HEK293 (cell line): ENCODE measurements at regions not wholly inside any gene's neighbourhood (a gene's known extent, or its start where the extent isn't known, plus 50 kb on each side); places are given as distances from the start of the nearest gene placed in this dataset.

Experiments used
- CTCF ChIA-PET: fragments of 350-600 bp; formaldehyde crosslinking; extraction: SDS; loops from one replicate; lab custom pipeline; 2021; ENCODE audit warnings: antibody characterized with exemption; lab: Yijun Ruan, JAX
- POLR2A ChIA-PET: fragments of 300-600 bp; formaldehyde crosslinking; extraction: SDS; loops from one replicate; lab custom pipeline; 2020; ENCODE audit warnings: antibody characterized with exemption, inconsistent platforms; lab: Yijun Ruan, JAX
- H3K27ac ChIP-seq: fragments of 200-500 bp; sonication (Bioruptor generic); 2 replicates; pipeline ENCODE4 v1.5.1; 2014; ENCODE audit warnings: low read depth, low read length, control low read depth, inconsistent platforms; ENCODE audit errors: extremely low read depth
- H3K36me3 ChIP-seq, 2 experiments: fragments of 200-500 bp in 1 of 2; sonication (Bioruptor generic) in 1 of 2; 1 replicate in 1 of 2; 2 replicates in 1 of 2; pipeline ENCODE4 v1.5.1; 2014 to 2017; ENCODE audit warnings: inconsistent platforms in 2 of 2, low read length in 2 of 2; ENCODE audit not compliant: control insufficient read depth in 2 of 2, insufficient read depth in 1 of 2
- H3K4me1 ChIP-seq: fragments of 200-500 bp; sonication (Bioruptor generic); 2 replicates; pipeline ENCODE4 v1.5.1; 2014; ENCODE audit warnings: mild to moderate bottlenecking, low read length, inconsistent platforms; ENCODE audit not compliant: control insufficient read depth, insufficient read depth
- H3K4me3 ChIP-seq: 2 replicates; pipeline ENCODE4 v1.5.1; 2011; ENCODE audit warnings: low read depth, mild to moderate bottlenecking, control low read depth, low read length, moderate library complexity
- H3K9me3 ChIP-seq: fragments of 200-500 bp; sonication (Bioruptor generic); 2 replicates; pipeline ENCODE4 v1.5.1; 2014; ENCODE audit warnings: low read depth, low read length, inconsistent platforms; ENCODE audit not compliant: control insufficient read depth, insufficient read depth
- HOXD13 ChIP-seq: sonication (generic); formaldehyde crosslinking; IDR thresholded peaks from 2 replicates; pipeline ENCODE4 v1.8.0; 2022; ENCODE audit warnings: missing genetic modification reagents, borderline replicate concordance
- OVOL3 ChIP-seq: fragments of 450-650 bp; formaldehyde crosslinking; IDR thresholded peaks from 2 replicates; pipeline ENCODE4 v1.5.1; 2016; ENCODE audit warnings: missing biosample characterization, missing genetic modification characterization
- SCRT2 ChIP-seq: fragments of 450-650 bp; formaldehyde crosslinking; IDR thresholded peaks from 2 replicates; pipeline ENCODE4 v1.5.1; 2016; ENCODE audit warnings: missing biosample characterization, missing genetic modification characterization
- ZNF114 ChIP-seq: fragments of 450-650 bp; formaldehyde crosslinking; IDR thresholded peaks from 2 replicates; pipeline ENCODE4 v1.5.0; 2017; ENCODE audit warnings: missing biosample characterization, missing genetic modification characterization
- ZNF157 ChIP-seq: fragments of 450-650 bp; formaldehyde crosslinking; IDR thresholded peaks from 2 replicates; pipeline ENCODE4 v1.5.1; 2016; ENCODE audit warnings: missing biosample characterization, missing genetic modification characterization
- ZNF24 ChIP-seq: fragments of 450-650 bp; formaldehyde crosslinking; IDR thresholded peaks from 2 replicates; pipeline ENCODE4 v1.5.1; 2016; ENCODE audit warnings: missing biosample characterization, missing genetic modification characterization
- ZNF280C ChIP-seq: fragments of 450-650 bp; formaldehyde crosslinking; IDR thresholded peaks from 2 replicates; pipeline ENCODE4 v1.5.1; 2016; ENCODE audit warnings: missing biosample characterization, missing genetic modification characterization
- ZNF423 ChIP-seq: fragments of 450-650 bp; formaldehyde crosslinking; IDR thresholded peaks from 2 replicates; pipeline ENCODE4 v1.5.1; 2016; ENCODE audit warnings: missing biosample characterization, missing genetic modification characterization
- ZNF473 ChIP-seq: fragments of 450-650 bp; formaldehyde crosslinking; IDR thresholded peaks from 2 replicates; pipeline ENCODE4 v1.5.1; 2017; ENCODE audit warnings: missing biosample characterization, missing genetic modification characterization
- ZNF514 ChIP-seq: fragments of 450-650 bp; formaldehyde crosslinking; IDR thresholded peaks from 2 replicates; pipeline ENCODE4 v1.5.1; 2016; ENCODE audit warnings: missing biosample characterization, missing genetic modification characterization
- ZNF596 ChIP-seq: fragments of 450-650 bp; IDR thresholded peaks from 2 replicates; pipeline ENCODE4 v1.5.0; 2018; ENCODE audit warnings: missing biosample characterization, mild to moderate bottlenecking, missing genetic modification characterization, moderate library complexity
- ZNF639 ChIP-seq: fragments of 450-650 bp; formaldehyde crosslinking; IDR thresholded peaks from 2 replicates; pipeline ENCODE4 v1.5.1; 2016; ENCODE audit warnings: missing biosample characterization, missing genetic modification characterization
- ZNF670 ChIP-seq: fragments of 450-650 bp; formaldehyde crosslinking; IDR thresholded peaks from 2 replicates; pipeline ENCODE4 v1.5.1; 2016; ENCODE audit warnings: missing biosample characterization, missing genetic modification characterization, low read depth
- ZNF701 ChIP-seq: fragments of 450-650 bp; formaldehyde crosslinking; IDR thresholded peaks from 2 replicates; pipeline ENCODE4 v1.5.1; 2016; ENCODE audit warnings: missing biosample characterization, missing genetic modification characterization
- ZNF707 ChIP-seq: fragments of 450-650 bp; formaldehyde crosslinking; IDR thresholded peaks from 2 replicates; pipeline ENCODE4 v1.5.1; 2016; ENCODE audit warnings: missing biosample characterization, missing genetic modification characterization
- ZNF747 ChIP-seq: fragments of 450-650 bp; formaldehyde crosslinking; IDR thresholded peaks from 2 replicates; pipeline ENCODE4 v1.5.1; 2016; ENCODE audit warnings: missing biosample characterization, missing genetic modification characterization
- ZNF76 ChIP-seq: fragments of 450-650 bp; formaldehyde crosslinking; IDR thresholded peaks from 2 replicates; pipeline ENCODE4; 2016; ENCODE audit warnings: low read depth, missing biosample characterization, missing genetic modification characterization, borderline replicate concordance
- ZNF837 ChIP-seq: fragments of 450-650 bp; formaldehyde crosslinking; IDR thresholded peaks from 2 replicates; pipeline ENCODE4 v1.5.1; 2016; ENCODE audit warnings: missing biosample characterization, missing genetic modification characterization
- ZSCAN4 ChIP-seq: fragments of 450-650 bp; formaldehyde crosslinking; IDR thresholded peaks from 2 replicates; pipeline ENCODE4 v1.5.1; 2017; ENCODE audit warnings: missing biosample characterization, missing genetic modification characterization

GRCh38 chr4:121526509-121526908 is 145.7 kb upstream of the QRFPR start (continued):
- TF ChIP-seq ZNF280C (tag by site-specific recombination) (no peak), ZNF639 (tag by site-specific recombination) (no peak), ZNF473 (tag by site-specific recombination) (no peak), ZNF514 (tag by site-specific recombination) (no peak), ZNF670 (tag by site-specific recombination) (no peak), ZNF157 (tag by site-specific recombination) (no peak), ZSCAN4 (tag by site-specific recombination) (no peak), ZNF24 (tag by site-specific recombination) (no peak), ZNF596 (tag by site-specific recombination) (no peak)
- TF ChIP-seq, all 188 proteins: peak for 0

- TF ChIP-seq ZNF837: no peak
- no peak for TF ChIP-seq HOXD13
- no peak for TF ChIP-seq SCRT2 (tag by site-specific recombination)
- TF ChIP-seq ZNF701 (tag by site-specific recombination): no peak
- TF ChIP-seq ZNF639 (tag by site-specific recombination): no peak
- no peak for TF ChIP-seq ZNF76 (tag by site-specific recombination)
- TF ChIP-seq ZNF114 (tag by site-specific recombination): no peak
- TF ChIP-seq ZNF423 (tag by site-specific recombination): no peak
- TF ChIP-seq OVOL3: no peak
- Histone ChIP-seq H3K4me1 (no peaks in the 10 kb centered on the region), H3K9me3 (no peaks in the 10 kb centered on the region), H3K36me3 (no peaks in the 10 kb centered on the region), H3K27ac (no peak overlapping the region), H3K4me3 (no peak overlapping the region)
- ChIA-PET CTCF (no interaction called here), POLR2A (no interaction called here)
These were observed 138.5 kb upstream of the QRFPR start for GRCh38 chr4:121519236-121519838.

GRCh38 chr4:121517241-121517640 is 136.4 kb upstream of the QRFPR start:
- TF ChIP-seq ZNF747 (tag by site-specific recombination): no peak
- no peak for TF ChIP-seq ZNF707
- ChIA-PET POLR2A (no interaction called here), CTCF (no interaction called here)
- Histone ChIP-seq H3K4me1 (no peaks in the 10 kb centered on the region), H3K9me3 (no peaks in the 10 kb centered on the region), H3K4me3 (no peak overlapping the region), H3K27ac (no peak overlapping the region), H3K36me3 (no peaks in the 10 kb centered on the region)
